Ascending aorta (tissue), 2 donors: ENCODE measurements at regions not wholly inside any gene's neighbourhood (a gene's known extent, or its start where the extent isn't known, plus 50 kb on each side); places are given as distances from the start of the nearest gene placed in this dataset.
A peak's percentile ranks its signal among the peaks of the same experiment; 100 is the strongest.
"Not testable (repeated sequence)": the region's sequence is repeated elsewhere in the genome, so short reads cannot be mapped to it uniquely, and the experiment has no call there.

Experiments used
- DNase-seq, 2 donors: peaks; one replicate each; pipeline ENCODE4 v3.0.0-alpha.2; 2019; ENCODE audit warnings: low spot score in 2 of 2
- H3K27ac ChIP-seq, 2 donors: fragments of 200-600 bp; sonication (generic); one replicate each; pipeline ENCODE4 v1.5.1; 2016 to 2017; ENCODE audit warnings: mild to moderate bottlenecking in 1 of 2
- H3K27me3 ChIP-seq: fragments of 200-600 bp; sonication (generic); one replicate; pipeline ENCODE4 v1.5.1; 2017
- H3K36me3 ChIP-seq, 2 donors: fragments of 200-600 bp; sonication (generic); one replicate each; pipeline ENCODE4 v1.5.1; 2016
- H3K4me1 ChIP-seq, 2 donors: fragments of 200-600 bp; sonication (generic); one replicate each; pipeline ENCODE4 v1.5.1; 2016 to 2017; ENCODE audit warnings: mild to moderate bottlenecking in 1 of 2
- H3K4me3 ChIP-seq, 2 donors: fragments of 200-600 bp; sonication (generic); one replicate each; pipeline ENCODE4 v1.5.1; 2016 to 2017; ENCODE audit warnings: mild to moderate bottlenecking in 1 of 2
- H3K9me3 ChIP-seq, 2 donors: fragments of 200-600 bp; sonication (generic); one replicate each; pipeline ENCODE4 v1.5.1; 2016
- intact Hi-C: fragments of 100-400 bp; cut with DNase I; formaldehyde crosslinking; loops from one replicate; pipeline ENCODE4 v1.15.1; 2023
- TF ChIP-seq, protein P1 (sequence below), 3 experiments: fragments of 200-600 bp in 2 of 3; fragments of 450-650 bp in 1 of 3; sonication (generic) in 2 of 3; IDR thresholded peaks; one replicate each; pipeline ENCODE4 v1.5.1; 2016 to 2019; ENCODE audit warnings: antibody characterized with exemption in 3 of 3, mild to moderate bottlenecking in 1 of 3, moderate library complexity in 1 of 3

DNA sequence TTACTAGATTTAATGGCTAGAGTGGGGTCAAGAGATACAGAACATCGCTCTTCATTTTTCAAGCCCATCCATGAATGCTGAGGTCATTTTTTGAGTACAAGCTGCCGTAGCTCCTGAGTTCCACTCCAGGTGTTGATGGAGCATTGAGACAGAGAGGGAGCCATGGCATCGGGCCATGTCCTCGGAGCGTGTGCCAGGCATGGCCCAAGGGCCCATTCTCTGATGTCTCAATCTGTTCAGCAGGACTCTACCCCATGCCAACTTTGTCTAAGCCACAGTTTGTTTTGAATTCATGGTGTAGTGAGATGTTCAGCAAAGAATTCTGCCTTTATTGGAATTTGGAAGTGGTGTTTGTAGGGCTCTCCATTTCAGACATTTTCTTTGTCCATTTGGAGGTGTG is 110.5 kb upstream of the ADAMTS9 start:
- peak; percentile 9 to 70 for DNase-seq
- Histone ChIP-seq H3K27ac (peak overlapping the region in 1 of 2 donors; percentile 20), H3K4me1 (peaks cover 0 to 6% of the 10 kb centered on the region in 2 donors), H3K27me3 (no peaks in the 10 kb centered on the region), H3K9me3 (no peaks in the 10 kb centered on the region), H3K36me3 (peaks cover 4 to 14% of the 10 kb centered on the region in 2 donors), H3K4me3 (no peak overlapping the region)
- intact Hi-C loops: no loop called here
- TF ChIP-seq, protein P1, sequence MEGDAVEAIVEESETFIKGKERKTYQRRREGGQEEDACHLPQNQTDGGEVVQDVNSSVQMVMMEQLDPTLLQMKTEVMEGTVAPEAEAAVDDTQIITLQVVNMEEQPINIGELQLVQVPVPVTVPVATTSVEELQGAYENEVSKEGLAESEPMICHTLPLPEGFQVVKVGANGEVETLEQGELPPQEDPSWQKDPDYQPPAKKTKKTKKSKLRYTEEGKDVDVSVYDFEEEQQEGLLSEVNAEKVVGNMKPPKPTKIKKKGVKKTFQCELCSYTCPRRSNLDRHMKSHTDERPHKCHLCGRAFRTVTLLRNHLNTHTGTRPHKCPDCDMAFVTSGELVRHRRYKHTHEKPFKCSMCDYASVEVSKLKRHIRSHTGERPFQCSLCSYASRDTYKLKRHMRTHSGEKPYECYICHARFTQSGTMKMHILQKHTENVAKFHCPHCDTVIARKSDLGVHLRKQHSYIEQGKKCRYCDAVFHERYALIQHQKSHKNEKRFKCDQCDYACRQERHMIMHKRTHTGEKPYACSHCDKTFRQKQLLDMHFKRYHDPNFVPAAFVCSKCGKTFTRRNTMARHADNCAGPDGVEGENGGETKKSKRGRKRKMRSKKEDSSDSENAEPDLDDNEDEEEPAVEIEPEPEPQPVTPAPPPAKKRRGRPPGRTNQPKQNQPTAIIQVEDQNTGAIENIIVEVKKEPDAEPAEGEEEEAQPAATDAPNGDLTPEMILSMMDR (IDR thresholded peaks at IDR 0.05): no peak

GRCh38 chr3:64796607-64797399 is 109.0 kb upstream of the ADAMTS9 start:
- TF ChIP-seq, protein P1 (IDR thresholded peaks at IDR 0.05): no peak
- Histone ChIP-seq H3K36me3 (peaks cover 4 to 11% of the 10 kb centered on the region in 2 donors), H3K27me3 (no peaks in the 10 kb centered on the region), H3K9me3 (no peaks in the 10 kb centered on the region), H3K4me3 (no peak overlapping the region), H3K27ac (no peak overlapping the region), H3K4me1 (peaks cover 0 to 6% of the 10 kb centered on the region in 2 donors)
- DNase-seq: no peak
- intact Hi-C loops: no loop called here

DNA sequence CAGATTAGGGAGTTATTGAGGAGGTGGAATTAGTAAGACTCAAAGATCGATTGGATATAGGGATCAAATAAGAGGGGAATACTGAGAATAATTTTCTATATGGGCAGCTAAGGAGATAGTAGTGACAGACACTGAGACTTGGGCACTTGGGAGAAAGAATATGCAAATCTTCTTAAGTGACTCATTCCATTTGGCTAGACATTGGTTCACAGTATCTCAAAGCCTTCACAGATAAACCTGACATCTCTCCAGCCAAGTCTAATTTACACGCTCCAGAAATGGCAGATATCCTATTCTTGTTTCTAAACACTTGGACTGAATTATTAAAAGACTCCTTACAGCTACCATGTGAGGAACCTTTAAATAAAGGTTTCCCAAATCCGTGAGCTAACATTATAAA is 104.6 kb upstream of the ADAMTS9 start:
- intact Hi-C loops: no loop called here
- H3K9me3 ChIP-seq: no peaks in the 10 kb centered on the region
- no peaks in the 10 kb centered on the region for H3K27me3 ChIP-seq
- DNase-seq: no peak
- no peaks in the 10 kb centered on the region for H3K36me3 ChIP-seq
- TF ChIP-seq, protein P1 (IDR thresholded peaks at IDR 0.05): no peak
- no peak overlapping the region for H3K27ac ChIP-seq
- no peaks in the 10 kb centered on the region for H3K4me1 ChIP-seq
- H3K4me3 ChIP-seq: no peak overlapping the region

DNA sequence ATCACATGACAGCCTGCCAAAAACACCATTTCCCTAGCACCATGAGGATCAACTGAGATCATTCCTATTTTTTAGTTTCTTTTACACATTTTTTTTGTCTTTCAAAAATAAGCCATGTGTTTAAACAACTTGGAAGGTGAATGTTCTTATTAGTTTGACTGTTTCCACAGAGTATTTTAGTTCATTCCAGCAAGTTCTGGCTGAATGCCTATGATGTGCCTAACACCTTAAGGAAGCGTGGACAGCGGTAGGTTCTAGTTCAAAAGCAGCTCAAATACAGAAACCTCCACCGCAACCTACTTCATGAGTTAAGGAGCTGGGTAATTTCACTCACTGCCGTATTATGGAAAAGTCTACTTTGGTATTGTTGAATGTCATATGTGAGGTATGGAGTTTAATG is 101.3 kb upstream of the ADAMTS9 start:
- H3K4me3 ChIP-seq: no peak overlapping the region
- H3K4me1 ChIP-seq: no peaks in the 10 kb centered on the region
- peaks cover 0 to 23% of the 10 kb centered on the region in 2 donors for H3K9me3 ChIP-seq
- H3K27me3 ChIP-seq: no peaks in the 10 kb centered on the region
- H3K27ac ChIP-seq: peak overlapping the region in 1 of 2 donors; percentile 27
- TF ChIP-seq, protein P1 (IDR thresholded peaks at IDR 0.05): no peak
- intact Hi-C loops: no loop called here
- no peaks in the 10 kb centered on the region for H3K36me3 ChIP-seq
- DNase-seq: no peak

DNA sequence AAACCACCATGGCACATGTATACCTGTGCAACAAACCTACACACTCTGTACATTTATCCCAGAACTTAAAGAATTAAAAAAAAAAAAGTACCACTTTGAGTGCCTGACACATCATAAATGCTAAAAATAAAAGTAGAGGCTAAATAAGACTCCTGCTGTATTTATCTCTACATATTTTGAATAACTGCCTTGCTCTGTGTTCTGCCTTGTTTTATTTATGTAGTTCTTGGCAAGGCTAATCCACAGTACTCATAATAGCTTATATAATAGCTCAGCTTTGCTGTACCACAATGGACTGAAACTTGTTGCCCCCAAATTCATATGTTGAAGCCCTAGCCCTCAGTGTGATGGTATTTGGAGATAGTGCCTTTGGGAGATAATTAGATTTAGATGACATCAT is 95.4 kb upstream of the ADAMTS9 start:
- intact Hi-C loops: no loop called here
- no peak overlapping the region for H3K4me3 ChIP-seq

DNA sequence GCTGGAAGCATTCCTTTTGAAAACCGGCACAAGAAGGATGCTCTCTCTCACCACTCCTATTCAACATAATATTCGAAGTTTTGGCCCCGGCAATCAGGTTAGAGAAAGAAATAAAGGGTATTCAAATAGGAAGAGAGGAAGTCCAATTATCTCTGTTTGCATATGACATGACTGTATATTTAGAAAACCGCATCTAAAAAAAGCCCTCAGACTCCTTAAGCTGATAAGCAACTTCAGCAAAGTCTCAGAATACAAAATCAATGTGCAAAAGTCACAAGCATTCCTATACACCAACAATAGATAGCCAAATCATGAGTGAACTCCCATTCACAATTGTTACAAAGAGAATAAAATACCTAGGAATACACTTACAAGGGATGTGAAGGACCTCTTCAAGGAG is 93.1 kb upstream of the ADAMTS9 start:
- H3K27me3 ChIP-seq, DNase-seq, H3K4me1 ChIP-seq, H3K27ac ChIP-seq, intact Hi-C loops, H3K4me3 ChIP-seq, H3K36me3 ChIP-seq: not testable (repeated sequence)
- peaks cover 0 to 27% of the 10 kb centered on the region in 2 donors for H3K9me3 ChIP-seq

More for the DNA sequence above, 95.4 kb upstream of the ADAMTS9 start:
- TF ChIP-seq, protein P1 (IDR thresholded peaks at IDR 0.05): no peak
- no peak for DNase-seq
- H3K27me3 ChIP-seq: no peaks in the 10 kb centered on the region
- peaks cover 0 to 33% of the 10 kb centered on the region in 2 donors for H3K9me3 ChIP-seq
- H3K4me1 ChIP-seq: no peaks in the 10 kb centered on the region
- H3K36me3 ChIP-seq: no peaks in the 10 kb centered on the region
- peak overlapping the region in 1 of 2 donors; percentile 27 for H3K27ac ChIP-seq
